OCI-LY7 (cell line): ENCODE measurements at regions not wholly inside any gene's neighbourhood (a gene's known extent, or its start where the extent isn't known, plus 50 kb on each side); places are given as distances from the start of the nearest gene placed in this dataset.
A peak's percentile ranks its signal among the peaks of the same experiment; 100 is the strongest.

Experiments used
- BruUV-seq: library from RNA; stranded (reverse); fragments of 400-500 nt; replicated peaks from 2 replicates; lab custom pipeline; 2021; lab: Mats Ljungman, UMichigan
- CTCF ChIA-PET: fragments of 300-600 bp; sonication (Branson Sonifier 250); formaldehyde crosslinking; loops from one replicate; lab custom pipeline; 2022; ENCODE audit warnings: antibody characterized with exemption; ENCODE audit not compliant: unreplicated experiment; lab: Charles Lee
- POLR2A ChIA-PET: fragments of 300-600 bp; sonication (Branson Sonifier 250); formaldehyde crosslinking; loops from one replicate; lab custom pipeline; 2022; ENCODE audit warnings: antibody characterized with exemption; lab: Charles Lee
- DNase-seq: peaks from one replicate; pipeline ENCODE4 v3.0.0-alpha.2; 2015; ENCODE audit warnings: low spot score
- H2AFZ ChIP-seq: fragments of 200-600 bp; sonication (generic), shearing (Covaris generic); 2 replicates; pipeline ENCODE4 v1.6.1; 2014; ENCODE audit warnings: mild to moderate bottlenecking, antibody characterized with exemption, low read length, moderate library complexity
- H3K27ac ChIP-seq: fragments of 200-600 bp; sonication (generic); 2 replicates; pipeline ENCODE4 v1.5.1; 2014; ENCODE audit warnings: mixed run types, low read depth, mild to moderate bottlenecking, moderate library complexity, low read length, inconsistent platforms; ENCODE audit not compliant: poor library complexity, severe bottlenecking
- H3K36me3 ChIP-seq: fragments of 200-600 bp; sonication (generic); 2 replicates; pipeline ENCODE4 v1.6.1; 2014; ENCODE audit warnings: mild to moderate bottlenecking, antibody characterized with exemption, low read length, moderate library complexity, mixed read lengths; ENCODE audit not compliant: insufficient read depth
- H3K4me1 ChIP-seq: fragments of 200-600 bp; sonication (generic); 2 replicates; pipeline ENCODE4 v1.5.1; 2014; ENCODE audit warnings: mild to moderate bottlenecking, low read length; ENCODE audit not compliant: insufficient read depth, poor library complexity, severe bottlenecking
- H3K4me2 ChIP-seq: fragments of 200-600 bp; sonication (generic); 2 replicates; pipeline ENCODE4 v1.6.1; 2014; ENCODE audit warnings: mild to moderate bottlenecking, low read length
- H3K4me3 ChIP-seq: fragments of 200-600 bp; sonication (generic); 2 replicates; pipeline ENCODE4 v1.5.1; 2014; ENCODE audit warnings: mild to moderate bottlenecking, low read depth, low read length; ENCODE audit not compliant: poor library complexity, severe bottlenecking
- H3K79me2 ChIP-seq: fragments of 200-600 bp; sonication (generic); 2 replicates; pipeline ENCODE4 v1.6.1; 2016; ENCODE audit warnings: low read depth, mild to moderate bottlenecking, low read length, moderate library complexity, mixed read lengths; ENCODE audit not compliant: insufficient read depth
- H3K9me2 ChIP-seq: fragments of 200-600 bp; sonication (generic); 2 replicates; pipeline ENCODE4 v1.6.1; 2016; ENCODE audit warnings: mild to moderate bottlenecking, low read length, mixed read lengths; ENCODE audit not compliant: insufficient read depth
- H3K9me3 ChIP-seq: fragments of 200-600 bp; sonication (generic); 2 replicates; pipeline ENCODE4 v1.6.1; 2014; ENCODE audit warnings: mild to moderate bottlenecking, mixed run types, low read length, mixed read lengths
- H4K20me1 ChIP-seq: fragments of 200-600 bp; sonication (generic); 2 replicates; pipeline ENCODE4 v1.6.1; 2014; ENCODE audit warnings: mild to moderate bottlenecking, antibody characterized with exemption, low read length, moderate library complexity, mixed read lengths; ENCODE audit not compliant: insufficient read depth
- CTCF ChIP-seq: fragments of 200-600 bp; sonication (generic); conservative IDR thresholded peaks from 2 replicates; pipeline ENCODE4 v1.5.1; 2014; ENCODE audit warnings: mild to moderate bottlenecking, antibody characterized with exemption, low read length, moderate library complexity, mixed read lengths
- EZH2phosphoT487 ChIP-seq: fragments of 200-600 bp; sonication (generic); IDR thresholded peaks from 2 replicates; pipeline ENCODE4 v1.6.1; 2018; ENCODE audit warnings: low read depth, borderline replicate concordance, mild to moderate bottlenecking, mixed run types, antibody characterized with exemption, low read length, moderate library complexity, mixed read lengths
- intact Hi-C: fragments of 100-400 bp; cut with micrococcal nuclease; formaldehyde crosslinking; loops from one replicate; pipeline ENCODE4 v1.10.0; 2022; ENCODE audit not compliant: unreplicated experiment

GRCh38 chr9:110064803-110065202, 143.2 kb downstream of the C9orf152 start:
- H3K27ac ChIP-seq, result no peak overlapping the region
- intact Hi-C loops, result no loop called here
- H3K4me2 ChIP-seq, result no peak overlapping the region
- DNase-seq, result no peak
- H4K20me1 ChIP-seq, result no peaks in the 10 kb centered on the region
- H3K4me1 ChIP-seq, result peaks cover 29% of the 10 kb centered on the region
- H3K9me2 ChIP-seq, result no peaks in the 10 kb centered on the region
- no TSS peak for BruUV-seq
- TF ChIP-seq EZH2phosphoT487 (no peak), CTCF (no peak)
- ChIA-PET CTCF (no interaction called here), POLR2A (interaction anchor here (2.6 kb wide), 1 partner anchor 14 kb away, joined by 8 read pairs; no protein-coding TSS in a partner anchor)
- no peak overlapping the region for H2AFZ ChIP-seq
- H3K9me3 ChIP-seq, result no peaks in the 10 kb centered on the region
- peaks cover 99% of the 10 kb centered on the region for H3K79me2 ChIP-seq
- H3K4me3 ChIP-seq, result no peak overlapping the region
- H3K36me3 ChIP-seq, result peaks cover 96% of the 10 kb centered on the region

GRCh38 chr9:110065532-110065931, 142.4 kb downstream of the C9orf152 start:
- Histone ChIP-seq H3K36me3 (peaks cover 95% of the 10 kb centered on the region), H2AFZ (no peak overlapping the region), H3K27ac (no peak overlapping the region), H3K4me1 (peaks cover 29% of the 10 kb centered on the region), H3K4me3 (no peak overlapping the region), H4K20me1 (no peaks in the 10 kb centered on the region), H3K9me3 (no peaks in the 10 kb centered on the region), H3K9me2 (no peaks in the 10 kb centered on the region), H3K79me2 (peaks cover 99% of the 10 kb centered on the region), H3K4me2 (no peak overlapping the region; the same call in 1 of the 2 replicates)
- TF ChIP-seq EZH2phosphoT487 (no peak), CTCF (no peak)
- POLR2A ChIA-PET, result interaction anchor here (0.6 to 2.6 kb wide), 4 partner anchors 9 to 468 kb away, joined by 3 to 8 read pairs (median 4); no protein-coding TSS in a partner anchor
- intact Hi-C loops, result no loop called here
- no TSS peak for BruUV-seq
- CTCF ChIA-PET, result no interaction called here
- DNase-seq, result no peak

- Histone ChIP-seq H3K79me2 (peaks cover 98% of the 10 kb centered on the region), H2AFZ (no peak overlapping the region), H3K4me2 (0 out of 2 replicates have a peak overlapping the region, but pooled peaks have one; percentile 15), H3K4me1 (peaks cover 31% of the 10 kb centered on the region), H3K9me3 (no peaks in the 10 kb centered on the region), H4K20me1 (no peaks in the 10 kb centered on the region), H3K9me2 (no peaks in the 10 kb centered on the region), H3K27ac (no peak overlapping the region), H3K36me3 (peaks cover 94% of the 10 kb centered on the region), H3K4me3 (no peak overlapping the region)
- ChIA-PET CTCF (no interaction called here), POLR2A (interaction anchor here (0.5 to 1.8 kb wide), 8 partner anchors 17 to 1854 kb away, joined by 3 to 4 read pairs (median 3); no protein-coding TSS in a partner anchor)
- TF ChIP-seq EZH2phosphoT487 (no peak), CTCF (no peak)
- BruUV-seq, result no TSS peak
- intact Hi-C loops, result no loop called here
- no peak for DNase-seq
Measured at GRCh38 chr9:110066929-110067716, 140.8 kb downstream of the C9orf152 start.
